OCI-LY7 (cell line): ENCODE measurements at regions not wholly inside any gene's neighbourhood (a gene's known extent, or its start where the extent isn't known, plus 50 kb on each side); places are given as distances from the start of the nearest gene placed in this dataset.

Source experiments
- BruUV-seq: library from RNA; stranded (reverse); fragments of 400-500 nt; replicated peaks from 2 replicates; lab custom pipeline; 2021; lab: Mats Ljungman, UMichigan
- CTCF ChIA-PET: fragments of 300-600 bp; sonication (Branson Sonifier 250); formaldehyde crosslinking; loops from one replicate; lab custom pipeline; 2022; ENCODE audit warnings: antibody characterized with exemption; ENCODE audit not compliant: unreplicated experiment; lab: Charles Lee
- POLR2A ChIA-PET: fragments of 300-600 bp; sonication (Branson Sonifier 250); formaldehyde crosslinking; loops from one replicate; lab custom pipeline; 2022; ENCODE audit warnings: antibody characterized with exemption; lab: Charles Lee
- DNase-seq: peaks from one replicate; pipeline ENCODE4 v3.0.0-alpha.2; 2015; ENCODE audit warnings: low spot score
- H2AFZ ChIP-seq: fragments of 200-600 bp; sonication (generic), shearing (Covaris generic); 2 replicates; pipeline ENCODE4 v1.6.1; 2014; ENCODE audit warnings: mild to moderate bottlenecking, antibody characterized with exemption, low read length, moderate library complexity
- H3K27ac ChIP-seq: fragments of 200-600 bp; sonication (generic); 2 replicates; pipeline ENCODE4 v1.5.1; 2014; ENCODE audit warnings: mixed run types, low read depth, mild to moderate bottlenecking, moderate library complexity, low read length, inconsistent platforms; ENCODE audit not compliant: poor library complexity, severe bottlenecking
- H3K36me3 ChIP-seq: fragments of 200-600 bp; sonication (generic); 2 replicates; pipeline ENCODE4 v1.6.1; 2014; ENCODE audit warnings: mild to moderate bottlenecking, antibody characterized with exemption, low read length, moderate library complexity, mixed read lengths; ENCODE audit not compliant: insufficient read depth
- H3K4me1 ChIP-seq: fragments of 200-600 bp; sonication (generic); 2 replicates; pipeline ENCODE4 v1.5.1; 2014; ENCODE audit warnings: mild to moderate bottlenecking, low read length; ENCODE audit not compliant: insufficient read depth, poor library complexity, severe bottlenecking
- H3K4me2 ChIP-seq: fragments of 200-600 bp; sonication (generic); 2 replicates; pipeline ENCODE4 v1.6.1; 2014; ENCODE audit warnings: mild to moderate bottlenecking, low read length
- H3K4me3 ChIP-seq: fragments of 200-600 bp; sonication (generic); 2 replicates; pipeline ENCODE4 v1.5.1; 2014; ENCODE audit warnings: mild to moderate bottlenecking, low read depth, low read length; ENCODE audit not compliant: poor library complexity, severe bottlenecking
- H3K79me2 ChIP-seq: fragments of 200-600 bp; sonication (generic); 2 replicates; pipeline ENCODE4 v1.6.1; 2016; ENCODE audit warnings: low read depth, mild to moderate bottlenecking, low read length, moderate library complexity, mixed read lengths; ENCODE audit not compliant: insufficient read depth
- H3K9me2 ChIP-seq: fragments of 200-600 bp; sonication (generic); 2 replicates; pipeline ENCODE4 v1.6.1; 2016; ENCODE audit warnings: mild to moderate bottlenecking, low read length, mixed read lengths; ENCODE audit not compliant: insufficient read depth
- H3K9me3 ChIP-seq: fragments of 200-600 bp; sonication (generic); 2 replicates; pipeline ENCODE4 v1.6.1; 2014; ENCODE audit warnings: mild to moderate bottlenecking, mixed run types, low read length, mixed read lengths
- H4K20me1 ChIP-seq: fragments of 200-600 bp; sonication (generic); 2 replicates; pipeline ENCODE4 v1.6.1; 2014; ENCODE audit warnings: mild to moderate bottlenecking, antibody characterized with exemption, low read length, moderate library complexity, mixed read lengths; ENCODE audit not compliant: insufficient read depth
- CTCF ChIP-seq: fragments of 200-600 bp; sonication (generic); conservative IDR thresholded peaks from 2 replicates; pipeline ENCODE4 v1.5.1; 2014; ENCODE audit warnings: mild to moderate bottlenecking, antibody characterized with exemption, low read length, moderate library complexity, mixed read lengths
- EZH2phosphoT487 ChIP-seq: fragments of 200-600 bp; sonication (generic); IDR thresholded peaks from 2 replicates; pipeline ENCODE4 v1.6.1; 2018; ENCODE audit warnings: low read depth, borderline replicate concordance, mild to moderate bottlenecking, mixed run types, antibody characterized with exemption, low read length, moderate library complexity, mixed read lengths
- intact Hi-C: fragments of 100-400 bp; cut with micrococcal nuclease; formaldehyde crosslinking; loops from one replicate; pipeline ENCODE4 v1.10.0; 2022; ENCODE audit not compliant: unreplicated experiment

DNA sequence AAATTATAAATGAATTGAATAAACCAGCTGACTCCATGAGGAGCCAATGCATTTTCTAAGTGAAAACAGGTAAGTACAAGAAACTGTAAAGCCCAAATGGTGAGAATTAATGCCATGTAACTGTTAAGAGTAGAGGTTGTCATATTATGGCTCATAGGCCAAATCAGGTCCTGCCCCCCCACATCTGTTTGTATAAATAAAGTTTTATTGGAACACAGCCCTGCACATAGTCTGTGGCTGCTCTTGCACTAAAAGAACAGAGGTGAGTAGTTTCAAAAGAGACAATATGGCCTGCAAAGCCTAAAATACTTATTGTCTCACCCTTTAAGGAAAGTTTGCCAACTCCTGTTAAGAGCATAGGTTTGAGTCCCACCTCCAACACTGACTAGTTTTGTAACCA, 140.5 kb upstream of the SRRM4 start:
- Histone ChIP-seq H3K27ac (no peak overlapping the region), H3K4me3 (no peak overlapping the region), H3K79me2 (no peaks in the 10 kb centered on the region), H3K36me3 (no peaks in the 10 kb centered on the region), H3K9me3 (no peaks in the 10 kb centered on the region), H3K4me2 (no peak overlapping the region), H2AFZ (no peak overlapping the region), H4K20me1 (no peaks in the 10 kb centered on the region), H3K9me2 (no peaks in the 10 kb centered on the region), H3K4me1 (no peaks in the 10 kb centered on the region)
- intact Hi-C loops, result loop anchor here (10.0 kb wide), 1 partner anchor 126 kb away; no protein-coding TSS in a partner anchor
- no peak for DNase-seq
- ChIA-PET POLR2A (no interaction called here), CTCF (no interaction called here)
- TF ChIP-seq EZH2phosphoT487, result no peak
- TF ChIP-seq CTCF, result no peak
- no TSS peak for BruUV-seq

GRCh38 chr12:118841588-118841987, 139.8 kb upstream of the SRRM4 start:
- intact Hi-C loops, result loop anchor here (10.0 kb wide), 1 partner anchor 127 kb away; no protein-coding TSS in a partner anchor
- no peaks in the 10 kb centered on the region for H3K79me2 ChIP-seq
- H2AFZ ChIP-seq, result no peak overlapping the region
- H3K27ac ChIP-seq, result no peak overlapping the region
- no peaks in the 10 kb centered on the region for H3K9me2 ChIP-seq
- no peaks in the 10 kb centered on the region for H4K20me1 ChIP-seq
- no peak for DNase-seq
- H3K9me3 ChIP-seq, result no peaks in the 10 kb centered on the region
- CTCF ChIA-PET, result no interaction called here
- no peak overlapping the region for H3K4me3 ChIP-seq
- no peaks in the 10 kb centered on the region for H3K36me3 ChIP-seq
- no TSS peak for BruUV-seq
- no peaks in the 10 kb centered on the region for H3K4me1 ChIP-seq
- POLR2A ChIA-PET, result no interaction called here
- no peak for TF ChIP-seq EZH2phosphoT487
- no peak for TF ChIP-seq CTCF
- no peak overlapping the region for H3K4me2 ChIP-seq

DNA sequence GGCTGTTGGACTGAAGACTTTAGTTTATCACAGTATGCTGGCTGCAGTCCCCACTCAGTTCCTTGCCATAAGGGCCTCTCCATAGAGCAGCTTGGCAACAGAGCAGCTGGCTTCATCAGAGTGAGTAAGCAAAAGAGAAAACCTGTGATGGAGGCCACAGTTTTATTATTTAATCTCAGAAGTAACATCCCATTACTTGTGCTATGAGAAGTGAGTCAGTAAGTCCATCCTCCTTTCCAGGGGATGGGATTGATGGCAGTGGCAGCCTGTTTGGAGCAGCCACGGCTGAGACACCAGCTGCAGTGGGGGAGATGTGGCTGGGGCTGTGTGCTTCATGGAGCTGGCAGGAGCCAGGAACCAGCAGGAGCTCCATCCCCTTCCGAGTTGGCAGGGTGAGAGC, 138.5 kb upstream of the SRRM4 start:
- Histone ChIP-seq H3K79me2 (no peaks in the 10 kb centered on the region), H3K4me2 (no peak overlapping the region), H3K27ac (no peak overlapping the region), H4K20me1 (no peaks in the 10 kb centered on the region), H3K36me3 (no peaks in the 10 kb centered on the region), H3K9me2 (no peaks in the 10 kb centered on the region), H2AFZ (no peak overlapping the region), H3K4me1 (no peaks in the 10 kb centered on the region), H3K9me3 (no peaks in the 10 kb centered on the region), H3K4me3 (no peak overlapping the region)
- ChIA-PET CTCF (no interaction called here), POLR2A (interaction anchor here (0.6 kb wide), 1 partner anchor 846 kb away, joined by 6 read pairs; no protein-coding TSS in a partner anchor)
- intact Hi-C loops, result loop anchor here (10.0 kb wide), 1 partner anchor 128 kb away; no protein-coding TSS in a partner anchor
- no TSS peak for BruUV-seq
- no peak for DNase-seq
- TF ChIP-seq CTCF (no peak), EZH2phosphoT487 (no peak)
